CD4-positive, alpha-beta memory T cell (primary cell): ENCODE measurements at regions not wholly inside any gene's neighbourhood (a gene's known extent, or its start where the extent isn't known, plus 50 kb on each side); places are given as distances from the start of the nearest gene placed in this dataset.

Experiments used
- CTCF ChIA-PET: fragments of 350-600 bp; sonication (Branson Sonifier 250); formaldehyde crosslinking; loops from one replicate; lab custom pipeline; 2021; ENCODE audit warnings: inconsistent platforms; ENCODE audit not compliant: partially characterized antibody; lab: Charles Lee
- POLR2A ChIA-PET: fragments of 350-600 bp; sonication (Branson Sonifier 250); formaldehyde crosslinking; loops from one replicate; lab custom pipeline; 2021; ENCODE audit not compliant: partially characterized antibody; lab: Charles Lee
- DNase-seq, 5 donors: peaks; one replicate each; pipeline versions ENCODE4 v3.0.0 to v3.0.0-alpha.2; 2020 to 2022; ENCODE audit warnings: mixed read lengths in 1 of 5
- H3K27ac ChIP-seq: one replicate; pipeline ENCODE4 v1.7.0; 2013; ENCODE audit warnings: low read depth, low read length
- H3K27me3 ChIP-seq: 2 replicates; pipeline ENCODE4 v1.7.0; 2013; ENCODE audit warnings: mild to moderate bottlenecking, low read length, moderate library complexity; ENCODE audit not compliant: insufficient read depth
- H3K36me3 ChIP-seq: 2 replicates; pipeline ENCODE4 v1.7.0; 2013; ENCODE audit warnings: mild to moderate bottlenecking, low read length, moderate library complexity; ENCODE audit not compliant: insufficient read depth
- H3K4me1 ChIP-seq: 2 replicates; pipeline ENCODE4 v1.7.0; 2013; ENCODE audit warnings: mild to moderate bottlenecking, low read length, moderate library complexity; ENCODE audit not compliant: insufficient read depth
- H3K4me3 ChIP-seq, 2 donors: one replicate each; pipeline ENCODE4 v1.7.0; 2013; ENCODE audit warnings: low read length in 2 of 2, mild to moderate bottlenecking in 1 of 2
- H3K9me3 ChIP-seq, 2 donors: one replicate each; pipeline ENCODE4 v1.7.0; 2013; ENCODE audit warnings: low read length in 2 of 2, control low read depth in 1 of 2; ENCODE audit not compliant: control insufficient read depth in 1 of 2
- H3K27ac Mint-ChIP-seq, 7 donors: one replicate each; pipeline ENCODE4 v1.8.0; 2020 to 2021; ENCODE audit warnings: mixed read lengths in 7 of 7, mild to moderate bottlenecking in 6 of 7, inconsistent platforms in 3 of 7, moderate library complexity in 3 of 7
- H3K27me3 Mint-ChIP-seq, 2 donors: one replicate each; pipeline ENCODE4 v1.8.0; 2020 to 2021; ENCODE audit warnings: mixed read lengths in 2 of 2
- H3K36me3 Mint-ChIP-seq, 2 donors: one replicate each; pipeline ENCODE4 v1.8.0; 2020 to 2021; ENCODE audit warnings: mixed read lengths in 2 of 2, inconsistent platforms in 1 of 2, mild to moderate bottlenecking in 1 of 2
- H3K4me1 Mint-ChIP-seq, 4 donors: one replicate each; pipeline ENCODE4 v1.8.0; 2020 to 2021; ENCODE audit warnings: mixed read lengths in 4 of 4, mild to moderate bottlenecking in 1 of 4
- H3K4me3 Mint-ChIP-seq, 8 donors: one replicate each; pipeline ENCODE4 v1.8.0; 2020 to 2021; ENCODE audit warnings: mixed read lengths in 8 of 8, mild to moderate bottlenecking in 7 of 8, moderate library complexity in 6 of 8, inconsistent platforms in 3 of 8
- H3K9me3 Mint-ChIP-seq, 8 donors: one replicate each; pipeline ENCODE4 v1.8.0; 2020 to 2021; ENCODE audit warnings: mixed read lengths in 8 of 8, mild to moderate bottlenecking in 5 of 8, inconsistent platforms in 3 of 8, moderate library complexity in 1 of 8
- intact Hi-C: fragments of 100-400 bp; cut with micrococcal nuclease; formaldehyde crosslinking; loops from one replicate; pipeline ENCODE4 v1.15.1; 2023

DNA sequence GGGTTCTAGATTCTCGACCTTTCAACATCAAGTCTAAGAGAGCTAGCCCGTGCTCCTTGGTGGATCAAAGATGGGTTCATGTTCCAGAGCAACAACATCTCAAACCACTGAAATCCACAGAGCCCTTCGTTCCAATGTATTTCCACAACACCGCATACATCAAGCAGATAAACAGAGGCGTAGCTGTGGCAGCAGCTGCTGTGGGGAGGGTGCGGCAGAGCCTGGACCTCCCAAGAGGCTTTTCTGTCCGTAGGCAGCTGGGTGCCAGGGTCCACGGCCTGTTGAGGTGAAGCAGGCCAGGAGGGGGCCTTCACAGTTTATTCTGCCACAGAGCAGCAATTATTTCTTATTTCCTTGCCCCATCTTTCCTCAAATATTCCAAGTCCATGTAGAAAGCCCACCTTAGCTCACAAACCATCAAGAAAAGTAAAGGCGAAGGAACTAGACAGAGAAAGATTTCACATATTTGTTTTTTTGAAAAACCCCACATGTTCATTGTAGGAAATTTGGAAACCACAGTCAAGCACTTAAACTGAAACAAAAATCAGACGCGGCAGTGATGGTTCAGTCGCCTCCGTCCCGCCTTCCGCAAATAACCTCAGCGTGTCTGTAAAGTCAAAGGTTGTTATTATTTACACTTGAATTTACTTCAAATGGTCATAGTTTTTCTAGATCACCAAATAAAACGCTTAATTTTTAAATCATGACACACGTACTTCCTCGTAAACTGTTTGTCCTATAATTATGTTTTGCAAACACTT is 144.6 kb upstream of the FOXF1 start:
- Mint-ChIP-seq H3K27ac (no peak overlapping the region), H3K4me1 (no peaks in the 10 kb centered on the region), H3K27me3 (peaks cover 2 to 6% of the 10 kb centered on the region in 2 donors), H3K36me3 (no peaks in the 10 kb centered on the region), H3K9me3 (peaks cover 0 to 2% (median 0%) of the 10 kb centered on the region in 8 donors), H3K4me3 (no peak overlapping the region)
- CTCF ChIA-PET: no interaction called here
- Histone ChIP-seq H3K4me1 (no peaks in the 10 kb centered on the region), H3K36me3 (no peaks in the 10 kb centered on the region), H3K4me3 (no peak overlapping the region), H3K27me3 (no peaks in the 10 kb centered on the region), H3K27ac (no peak overlapping the region), H3K9me3 (no peaks in the 10 kb centered on the region)
- POLR2A ChIA-PET: no interaction called here
- intact Hi-C loops: no loop called here
- DNase-seq: no peak

DNA sequence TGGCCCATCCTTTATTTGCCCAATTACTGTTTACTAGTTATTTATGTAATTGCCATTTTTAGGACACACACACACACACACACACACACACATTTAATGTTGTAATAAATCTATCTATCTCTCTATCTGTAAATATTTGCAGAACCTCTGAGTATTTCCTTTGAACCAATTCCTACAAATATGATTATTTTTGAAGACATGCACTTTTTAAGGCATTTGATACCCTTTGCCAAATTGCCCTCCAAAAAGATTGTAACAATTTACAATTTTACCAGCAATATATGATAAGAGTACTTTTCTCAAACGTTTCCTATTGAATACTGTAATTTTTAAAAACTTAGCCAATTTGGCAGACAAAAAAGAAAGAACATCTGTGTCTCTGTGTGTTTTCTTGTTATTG is 143.8 kb upstream of the FOXF1 start:
- H3K27me3 Mint-ChIP-seq: peaks cover under 1 to 4% of the 10 kb centered on the region in 2 donors
- Histone ChIP-seq H3K4me1 (no peaks in the 10 kb centered on the region), H3K36me3 (no peaks in the 10 kb centered on the region), H3K27me3 (no peaks in the 10 kb centered on the region), H3K4me3 (no peak overlapping the region), H3K27ac (no peak overlapping the region), H3K9me3 (no peaks in the 10 kb centered on the region)
- CTCF ChIA-PET: no interaction called here
- H3K27ac Mint-ChIP-seq: no peak overlapping the region
- DNase-seq: no peak
- POLR2A ChIA-PET: no interaction called here
- H3K4me1 Mint-ChIP-seq: no peaks in the 10 kb centered on the region
- H3K4me3 Mint-ChIP-seq: no peak overlapping the region
- no peaks in the 10 kb centered on the region for H3K36me3 Mint-ChIP-seq
- peaks cover 0 to 2% (median 0%) of the 10 kb centered on the region in 8 donors for H3K9me3 Mint-ChIP-seq
- intact Hi-C loops: no loop called here

DNA sequence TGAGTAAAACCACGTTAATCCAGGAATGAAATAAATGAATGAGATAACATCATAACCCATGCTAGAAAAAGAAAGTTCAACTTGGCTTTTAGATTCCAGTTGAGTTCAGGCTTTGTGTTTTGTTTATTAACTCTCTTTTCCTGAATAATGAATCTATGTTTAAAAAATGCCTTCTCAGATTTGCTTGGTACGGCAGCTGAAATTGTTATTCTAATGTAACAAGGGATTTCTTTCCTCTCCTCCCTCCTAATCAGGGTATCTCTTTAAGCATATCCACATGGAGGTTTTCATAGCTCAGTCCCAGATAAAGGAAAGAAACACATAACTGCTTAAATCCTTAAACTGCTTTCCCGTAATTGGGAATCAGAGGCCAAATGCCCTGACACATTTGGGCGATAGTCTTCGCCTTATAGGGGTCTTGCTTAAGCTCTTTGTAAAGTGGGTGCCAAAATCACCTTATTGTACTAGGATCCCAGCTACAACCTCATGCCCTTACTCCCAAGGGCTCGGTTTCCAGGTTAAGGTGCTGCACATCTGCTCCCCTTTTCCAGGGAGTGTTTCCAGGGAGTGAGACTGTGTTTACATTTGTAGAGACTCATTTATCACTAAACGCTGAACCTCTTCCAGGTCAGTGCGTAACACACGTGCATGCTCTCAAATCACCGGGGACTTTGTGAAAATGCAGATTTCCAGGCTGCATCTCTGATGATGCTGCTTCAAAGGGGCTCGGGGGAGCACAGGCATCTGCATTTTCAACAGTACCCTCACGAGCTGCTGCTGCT is 142.8 kb upstream of the FOXF1 start:
- POLR2A ChIA-PET: no interaction called here
- H3K4me3 Mint-ChIP-seq: no peak overlapping the region
- no peak for DNase-seq
- H3K9me3 Mint-ChIP-seq: peaks cover 0 to 2% (median 0%) of the 10 kb centered on the region in 8 donors
- H3K36me3 ChIP-seq: no peaks in the 10 kb centered on the region
- H3K4me1 Mint-ChIP-seq: no peaks in the 10 kb centered on the region
- no peaks in the 10 kb centered on the region for H3K27me3 ChIP-seq
- no peaks in the 10 kb centered on the region for H3K4me1 ChIP-seq
- H3K27ac ChIP-seq: no peak overlapping the region
- intact Hi-C loops: no loop called here
- H3K9me3 ChIP-seq: no peaks in the 10 kb centered on the region
- H3K27ac Mint-ChIP-seq: no peak overlapping the region
- H3K4me3 ChIP-seq: no peak overlapping the region
- H3K27me3 Mint-ChIP-seq: peaks cover 4 to 7% of the 10 kb centered on the region in 2 donors
- H3K36me3 Mint-ChIP-seq: no peaks in the 10 kb centered on the region
- CTCF ChIA-PET: no interaction called here

DNA sequence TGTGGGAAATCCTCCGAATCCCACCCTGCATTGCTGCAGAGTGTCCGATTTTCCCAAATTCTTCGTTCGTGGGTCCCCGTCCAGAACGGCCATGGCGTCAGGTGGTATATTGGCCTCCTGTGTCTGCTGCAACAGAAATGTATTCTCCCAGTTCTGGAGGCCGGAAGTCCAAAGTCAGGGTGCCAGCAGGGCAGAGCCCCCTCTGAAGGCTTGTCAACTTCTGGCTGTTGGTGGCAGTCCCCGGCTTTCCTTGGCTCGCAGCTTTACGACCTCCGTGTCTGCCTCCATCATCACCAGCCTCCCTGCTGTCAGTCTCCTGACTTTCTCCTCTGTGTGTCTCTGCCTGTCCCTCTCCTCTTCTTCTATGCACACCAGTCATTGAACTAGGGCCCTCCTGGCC is 142.1 kb upstream of the FOXF1 start:
- no peak for DNase-seq
- H3K9me3 ChIP-seq: no peaks in the 10 kb centered on the region
- H3K27ac ChIP-seq: no peak overlapping the region
- ChIA-PET CTCF (no interaction called here), POLR2A (no interaction called here)
- H3K27me3 Mint-ChIP-seq: peaks cover 4 to 7% of the 10 kb centered on the region in 2 donors
- H3K4me3 ChIP-seq: no peak overlapping the region
- no peak overlapping the region for H3K4me3 Mint-ChIP-seq
- H3K27ac Mint-ChIP-seq: no peak overlapping the region
- H3K36me3 Mint-ChIP-seq: no peaks in the 10 kb centered on the region
- H3K4me1 ChIP-seq: no peaks in the 10 kb centered on the region
- H3K36me3 ChIP-seq: no peaks in the 10 kb centered on the region
- no peaks in the 10 kb centered on the region for H3K4me1 Mint-ChIP-seq
- H3K9me3 Mint-ChIP-seq: peaks cover 0 to 2% (median 0%) of the 10 kb centered on the region in 8 donors
- no peaks in the 10 kb centered on the region for H3K27me3 ChIP-seq
- intact Hi-C loops: no loop called here

DNA sequence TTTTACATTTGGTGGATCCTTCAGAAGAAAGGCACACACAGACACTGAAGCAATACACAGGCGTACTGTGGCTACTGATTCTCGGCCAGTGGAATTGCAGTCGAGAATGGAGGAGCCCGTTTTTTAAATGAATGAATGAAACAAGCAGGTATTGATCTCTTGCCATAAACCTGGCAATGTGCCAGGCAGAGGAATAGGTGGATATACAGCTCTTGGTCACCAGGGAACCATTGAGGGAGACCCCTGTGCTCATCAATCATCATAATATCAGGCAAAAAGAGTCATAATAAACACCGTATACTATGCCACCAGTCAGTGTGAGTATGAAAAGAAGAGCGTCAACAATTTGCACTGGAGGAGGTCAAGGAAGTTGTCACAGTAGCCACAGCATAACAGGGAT is 140.3 kb upstream of the FOXF1 start:
- H3K27ac Mint-ChIP-seq: no peak overlapping the region
- no peak for DNase-seq
- peaks cover 0 to 9% (median 2%) of the 10 kb centered on the region in 8 donors for H3K9me3 Mint-ChIP-seq
- no peaks in the 10 kb centered on the region for H3K4me1 Mint-ChIP-seq
- intact Hi-C loops: no loop called here
- Histone ChIP-seq H3K4me3 (no peak overlapping the region), H3K27me3 (no peaks in the 10 kb centered on the region), H3K36me3 (no peaks in the 10 kb centered on the region), H3K9me3 (no peaks in the 10 kb centered on the region), H3K27ac (no peak overlapping the region), H3K4me1 (no peaks in the 10 kb centered on the region)
- peaks cover 2 to 7% of the 10 kb centered on the region in 2 donors for H3K27me3 Mint-ChIP-seq
- POLR2A ChIA-PET: no interaction called here
- H3K4me3 Mint-ChIP-seq: no peak overlapping the region
- H3K36me3 Mint-ChIP-seq: no peaks in the 10 kb centered on the region
- CTCF ChIA-PET: no interaction called here

DNA sequence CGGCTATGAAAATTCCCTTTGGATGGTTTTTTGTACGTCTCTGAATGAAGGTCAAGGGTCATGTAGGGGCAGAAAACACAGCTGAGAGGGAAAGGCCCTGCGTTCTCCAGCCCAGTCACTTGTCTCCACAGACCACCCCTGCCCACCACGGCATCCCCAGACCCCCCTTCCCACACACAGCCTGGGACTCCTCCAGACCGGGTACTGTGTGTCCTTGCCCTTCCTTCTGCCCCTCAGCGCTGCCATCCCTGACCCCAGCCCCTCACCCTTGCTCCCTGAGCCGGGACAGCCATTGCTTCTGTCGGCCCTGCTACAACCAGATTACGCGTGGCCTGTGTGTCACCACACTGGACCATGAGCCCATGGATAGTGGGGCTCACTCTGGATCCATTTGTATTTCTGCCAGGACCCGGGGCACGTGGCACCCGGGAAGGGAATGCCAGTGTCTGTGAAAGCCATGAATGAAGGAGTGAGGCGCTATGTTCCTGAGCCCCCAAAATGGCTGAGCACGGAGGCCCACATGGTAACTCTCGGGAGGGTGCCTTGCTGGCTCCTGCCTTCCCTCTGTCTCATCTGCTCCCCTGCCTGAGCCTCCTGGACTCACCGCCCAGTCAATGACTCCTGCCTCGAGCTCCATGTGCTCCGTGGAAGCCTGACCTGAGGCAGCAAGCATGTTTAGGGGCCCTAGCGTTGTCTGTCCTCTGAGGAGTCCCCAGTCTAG is 139.1 kb upstream of the FOXF1 start:
- H3K36me3 Mint-ChIP-seq: no peaks in the 10 kb centered on the region
- H3K27ac Mint-ChIP-seq: peak overlapping the region in 1 of 7 donors; percentile 25
- peaks cover 0 to 12% (median 3%) of the 10 kb centered on the region in 8 donors for H3K9me3 Mint-ChIP-seq
- Histone ChIP-seq H3K36me3 (no peaks in the 10 kb centered on the region), H3K27ac (no peak overlapping the region), H3K9me3 (no peaks in the 10 kb centered on the region), H3K27me3 (no peaks in the 10 kb centered on the region), H3K4me1 (no peaks in the 10 kb centered on the region), H3K4me3 (no peak overlapping the region)
- DNase-seq: no peak
- ChIA-PET POLR2A (no interaction called here), CTCF (no interaction called here)
- no peaks in the 10 kb centered on the region for H3K4me1 Mint-ChIP-seq
- H3K4me3 Mint-ChIP-seq: no peak overlapping the region
- intact Hi-C loops: no loop called here
- peaks cover 2 to 7% of the 10 kb centered on the region in 2 donors for H3K27me3 Mint-ChIP-seq

DNA sequence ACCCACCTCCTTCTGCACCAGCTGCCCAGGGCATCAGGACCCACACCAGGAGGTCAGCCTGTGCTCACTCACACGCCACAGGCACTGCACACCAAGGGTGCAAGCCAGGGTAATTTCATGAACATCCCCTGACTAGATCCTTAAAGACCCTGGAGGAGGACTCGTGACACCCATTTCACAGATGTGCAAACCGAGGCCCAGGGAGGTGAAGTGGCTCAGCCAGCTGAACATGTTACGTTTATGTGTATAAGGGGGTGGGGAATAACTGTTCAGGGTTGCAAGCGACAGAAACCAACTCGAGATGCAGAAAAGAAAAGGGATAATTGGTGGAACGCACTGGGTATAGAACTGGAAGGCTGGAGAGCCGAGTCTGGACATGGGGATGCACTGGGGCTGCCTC is 138.1 kb upstream of the FOXF1 start:
- DNase-seq: no peak
- POLR2A ChIA-PET: no interaction called here
- no peaks in the 10 kb centered on the region for H3K4me1 Mint-ChIP-seq
- CTCF ChIA-PET: no interaction called here
- Histone ChIP-seq H3K27me3 (no peaks in the 10 kb centered on the region), H3K9me3 (no peaks in the 10 kb centered on the region), H3K4me1 (no peaks in the 10 kb centered on the region), H3K27ac (no peak overlapping the region), H3K4me3 (no peak overlapping the region), H3K36me3 (no peaks in the 10 kb centered on the region)
- H3K27ac Mint-ChIP-seq: no peak overlapping the region
- peaks cover 0 to 12% (median 3%) of the 10 kb centered on the region in 8 donors for H3K9me3 Mint-ChIP-seq
- H3K4me3 Mint-ChIP-seq: no peak overlapping the region
- no peaks in the 10 kb centered on the region for H3K36me3 Mint-ChIP-seq
- intact Hi-C loops: no loop called here
- peaks cover 2 to 7% of the 10 kb centered on the region in 2 donors for H3K27me3 Mint-ChIP-seq
